ENCODE measurements at regions not wholly inside any gene's neighbourhood (a gene's known extent, or its start where the extent isn't known, plus 50 kb on each side); places are given as distances from the start of the nearest gene placed in this dataset.

DNA sequence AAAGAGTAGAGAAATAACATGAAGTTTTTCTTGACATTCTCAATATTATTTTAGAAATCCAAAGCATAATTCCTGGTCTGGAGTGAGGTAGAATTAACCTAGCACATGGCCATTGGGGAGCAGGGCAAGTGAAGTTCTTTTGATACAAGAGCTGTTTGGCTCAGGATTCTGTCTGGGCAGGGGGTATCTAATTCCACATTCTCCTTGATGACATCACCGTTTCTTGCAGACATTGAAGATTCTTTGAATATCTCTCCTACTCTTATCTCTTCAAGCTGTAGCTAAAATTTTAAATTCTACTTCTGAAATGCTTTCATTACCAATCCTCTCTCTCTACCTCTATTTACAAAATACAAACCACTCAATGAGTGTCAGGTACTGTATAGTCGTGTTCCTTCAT lies 138.2 kb upstream of the TENM4 start:
- H3K4me1 ChIP-seq (ENCODE audit: control insufficient read depth, low read length), result no peaks in the 10 kb centered on the region
- no peak overlapping the region for H3K4me3 ChIP-seq (ENCODE audit: low read length)
- H3K79me2 ChIP-seq (ENCODE audit: control insufficient read depth, low read length), result no peaks in the 10 kb centered on the region
- no peak for TF ChIP-seq EZH2phosphoT487 (IDR thresholded peaks at IDR 0.05; ENCODE audit: borderline replicate concordance, low read length)
- TF ChIP-seq, protein P1, sequence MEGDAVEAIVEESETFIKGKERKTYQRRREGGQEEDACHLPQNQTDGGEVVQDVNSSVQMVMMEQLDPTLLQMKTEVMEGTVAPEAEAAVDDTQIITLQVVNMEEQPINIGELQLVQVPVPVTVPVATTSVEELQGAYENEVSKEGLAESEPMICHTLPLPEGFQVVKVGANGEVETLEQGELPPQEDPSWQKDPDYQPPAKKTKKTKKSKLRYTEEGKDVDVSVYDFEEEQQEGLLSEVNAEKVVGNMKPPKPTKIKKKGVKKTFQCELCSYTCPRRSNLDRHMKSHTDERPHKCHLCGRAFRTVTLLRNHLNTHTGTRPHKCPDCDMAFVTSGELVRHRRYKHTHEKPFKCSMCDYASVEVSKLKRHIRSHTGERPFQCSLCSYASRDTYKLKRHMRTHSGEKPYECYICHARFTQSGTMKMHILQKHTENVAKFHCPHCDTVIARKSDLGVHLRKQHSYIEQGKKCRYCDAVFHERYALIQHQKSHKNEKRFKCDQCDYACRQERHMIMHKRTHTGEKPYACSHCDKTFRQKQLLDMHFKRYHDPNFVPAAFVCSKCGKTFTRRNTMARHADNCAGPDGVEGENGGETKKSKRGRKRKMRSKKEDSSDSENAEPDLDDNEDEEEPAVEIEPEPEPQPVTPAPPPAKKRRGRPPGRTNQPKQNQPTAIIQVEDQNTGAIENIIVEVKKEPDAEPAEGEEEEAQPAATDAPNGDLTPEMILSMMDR (IDR thresholded peaks at IDR 0.05; ENCODE audit: low read depth, low read length, poor library complexity, severe bottlenecking), result no peak
- no peaks in the 10 kb centered on the region for H3F3A ChIP-seq (ENCODE audit: control insufficient read depth, insufficient read depth)
- H3K36me3 ChIP-seq (ENCODE audit: control insufficient read depth, low read length), result no peaks in the 10 kb centered on the region
- H3K4me2 ChIP-seq (ENCODE audit: low read length), result no peak overlapping the region
- H3K9me2 ChIP-seq (replicated peaks; ENCODE audit: control insufficient read depth, low read length), result no peaks in the 10 kb centered on the region
- H3K27ac ChIP-seq (ENCODE audit: low read depth, low read length), result no peak overlapping the region
- H3K27me3 ChIP-seq (ENCODE audit: control insufficient read depth, low read length), result no peaks in the 10 kb centered on the region
- no peaks in the 10 kb centered on the region for H3K9me3 ChIP-seq (ENCODE audit: control insufficient read depth, insufficient read depth, low read length)
- no peaks in the 10 kb centered on the region for H4K20me1 ChIP-seq (ENCODE audit: control insufficient read depth, insufficient read depth, low read depth, low read length)

DNA sequence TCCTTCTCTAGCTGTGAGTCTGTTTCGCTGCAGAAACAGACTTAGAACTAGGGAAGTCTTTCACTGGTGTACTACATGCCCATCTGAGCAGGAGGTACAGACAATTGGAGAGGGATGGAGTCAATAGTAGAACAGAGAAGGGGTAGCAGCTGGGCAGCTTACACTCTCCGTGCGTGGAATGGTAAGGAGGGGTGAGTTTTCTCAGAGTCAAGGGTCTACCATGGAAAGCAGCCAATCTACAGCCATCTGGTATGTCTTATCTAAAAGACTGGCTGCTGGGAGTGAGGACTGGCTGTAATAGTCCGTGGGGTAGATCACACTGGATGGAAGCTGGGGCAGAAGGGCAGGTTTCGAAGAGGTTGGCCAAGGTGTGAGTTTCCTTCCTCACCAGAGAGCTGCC lies 137.3 kb upstream of the TENM4 start:
- Histone ChIP-seq H3K79me2 (ENCODE audit: control insufficient read depth, low read length) (no peaks in the 10 kb centered on the region), H3K9me3 (ENCODE audit: control insufficient read depth, insufficient read depth, low read length) (no peaks in the 10 kb centered on the region), H3K27ac (ENCODE audit: low read depth, low read length) (no peak overlapping the region), H3F3A (ENCODE audit: control insufficient read depth, insufficient read depth) (no peaks in the 10 kb centered on the region), H3K4me1 (ENCODE audit: control insufficient read depth, low read length) (no peaks in the 10 kb centered on the region), H4K20me1 (ENCODE audit: control insufficient read depth, insufficient read depth, low read depth, low read length) (no peaks in the 10 kb centered on the region), H3K27me3 (ENCODE audit: control insufficient read depth, low read length) (no peaks in the 10 kb centered on the region), H3K4me2 (ENCODE audit: low read length) (no peak overlapping the region), H3K9me2 (replicated peaks; ENCODE audit: control insufficient read depth, low read length) (no peaks in the 10 kb centered on the region), H3K4me3 (ENCODE audit: low read length) (no peak overlapping the region), H3K36me3 (ENCODE audit: control insufficient read depth, low read length) (no peaks in the 10 kb centered on the region)
- no peak for TF ChIP-seq EZH2phosphoT487 (IDR thresholded peaks at IDR 0.05; ENCODE audit: borderline replicate concordance, low read length)
- TF ChIP-seq, protein P1 (IDR thresholded peaks at IDR 0.05; ENCODE audit: low read depth, low read length, poor library complexity, severe bottlenecking), result no peak

DNA sequence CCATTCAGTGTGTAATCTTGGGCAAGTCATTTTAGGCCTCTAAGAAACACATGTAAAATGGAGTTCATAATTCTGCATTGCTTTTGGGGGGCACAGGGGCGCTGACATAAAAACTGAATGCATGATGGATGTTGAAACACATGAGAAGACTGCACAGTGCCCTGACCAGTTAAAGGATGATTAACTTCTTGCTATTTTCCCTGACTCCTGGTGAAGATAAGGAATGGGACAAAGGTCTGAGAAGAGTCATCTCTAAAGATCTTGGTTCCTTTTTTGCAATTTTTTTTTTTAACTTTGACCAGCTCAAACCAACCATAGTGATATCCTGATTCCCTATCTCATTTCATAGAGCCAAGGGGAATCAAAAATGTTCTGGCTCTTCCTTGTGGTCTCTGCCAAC lies 134.9 kb upstream of the TENM4 start:
- Histone ChIP-seq H3K27ac (ENCODE audit: low read depth, low read length) (no peak overlapping the region), H3K9me2 (replicated peaks; ENCODE audit: control insufficient read depth, low read length) (no peaks in the 10 kb centered on the region), H3K4me1 (ENCODE audit: control insufficient read depth, low read length) (no peaks in the 10 kb centered on the region), H3K36me3 (ENCODE audit: control insufficient read depth, low read length) (no peaks in the 10 kb centered on the region), H4K20me1 (ENCODE audit: control insufficient read depth, insufficient read depth, low read depth, low read length) (no peaks in the 10 kb centered on the region), H3K4me3 (ENCODE audit: low read length) (no peak overlapping the region), H3K4me2 (ENCODE audit: low read length) (no peak overlapping the region), H3K27me3 (ENCODE audit: control insufficient read depth, low read length) (no peaks in the 10 kb centered on the region), H3K9me3 (ENCODE audit: control insufficient read depth, insufficient read depth, low read length) (no peaks in the 10 kb centered on the region), H3F3A (ENCODE audit: control insufficient read depth, insufficient read depth) (no peaks in the 10 kb centered on the region), H3K79me2 (ENCODE audit: control insufficient read depth, low read length) (no peaks in the 10 kb centered on the region)
- TF ChIP-seq EZH2phosphoT487 (IDR thresholded peaks at IDR 0.05; ENCODE audit: borderline replicate concordance, low read length), result no peak
- TF ChIP-seq, protein P1 (IDR thresholded peaks at IDR 0.05; ENCODE audit: low read depth, low read length, poor library complexity, severe bottlenecking), result no peak

DNA sequence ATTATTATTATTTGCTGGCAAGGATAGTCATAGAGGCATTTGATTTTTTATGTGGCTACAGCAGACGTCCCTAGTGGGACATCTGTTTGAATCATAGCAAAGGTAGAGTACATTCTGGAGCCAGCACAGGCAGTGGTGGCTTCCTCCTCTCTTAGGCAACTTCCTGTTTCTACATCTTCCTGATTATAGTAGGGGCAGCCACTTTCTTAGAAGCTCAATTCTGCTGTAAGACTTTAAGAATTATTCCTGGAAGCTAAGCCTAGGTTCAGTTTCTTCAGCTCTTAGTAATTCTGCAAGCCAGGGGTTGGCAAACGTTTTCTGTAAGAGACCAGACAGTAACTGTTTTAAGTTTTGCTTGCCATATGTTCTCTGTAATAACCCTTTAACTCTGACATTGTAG lies 129.3 kb upstream of the TENM4 start:
- no peak overlapping the region for H3K4me3 ChIP-seq (ENCODE audit: low read length)
- H3K27ac ChIP-seq (ENCODE audit: low read depth, low read length), result no peak overlapping the region
- no peak for TF ChIP-seq EZH2phosphoT487 (IDR thresholded peaks at IDR 0.05; ENCODE audit: borderline replicate concordance, low read length)
- TF ChIP-seq, protein P1 (IDR thresholded peaks at IDR 0.05; ENCODE audit: low read depth, low read length, poor library complexity, severe bottlenecking), result no peak
- H3K9me2 ChIP-seq (replicated peaks; ENCODE audit: control insufficient read depth, low read length), result no peaks in the 10 kb centered on the region
- no peaks in the 10 kb centered on the region for H3K9me3 ChIP-seq (ENCODE audit: control insufficient read depth, insufficient read depth, low read length)
- no peaks in the 10 kb centered on the region for H3K79me2 ChIP-seq (ENCODE audit: control insufficient read depth, low read length)
- no peaks in the 10 kb centered on the region for H3K27me3 ChIP-seq (ENCODE audit: control insufficient read depth, low read length)
- no peaks in the 10 kb centered on the region for H3K36me3 ChIP-seq (ENCODE audit: control insufficient read depth, low read length)
- H4K20me1 ChIP-seq (ENCODE audit: control insufficient read depth, insufficient read depth, low read depth, low read length), result no peaks in the 10 kb centered on the region
- no peaks in the 10 kb centered on the region for H3F3A ChIP-seq (ENCODE audit: control insufficient read depth, insufficient read depth)
- H3K4me1 ChIP-seq (ENCODE audit: control insufficient read depth, low read length), result no peaks in the 10 kb centered on the region
- H3K4me2 ChIP-seq (ENCODE audit: low read length), result no peak overlapping the region
